ENCODE measurements at regions not wholly inside any gene's neighbourhood (a gene's known extent, or its start where the extent isn't known, plus 50 kb on each side); places are given as distances from the start of the nearest gene placed in this dataset.
A peak's percentile ranks its signal among the peaks of the same experiment; 100 is the strongest.

DNA sequence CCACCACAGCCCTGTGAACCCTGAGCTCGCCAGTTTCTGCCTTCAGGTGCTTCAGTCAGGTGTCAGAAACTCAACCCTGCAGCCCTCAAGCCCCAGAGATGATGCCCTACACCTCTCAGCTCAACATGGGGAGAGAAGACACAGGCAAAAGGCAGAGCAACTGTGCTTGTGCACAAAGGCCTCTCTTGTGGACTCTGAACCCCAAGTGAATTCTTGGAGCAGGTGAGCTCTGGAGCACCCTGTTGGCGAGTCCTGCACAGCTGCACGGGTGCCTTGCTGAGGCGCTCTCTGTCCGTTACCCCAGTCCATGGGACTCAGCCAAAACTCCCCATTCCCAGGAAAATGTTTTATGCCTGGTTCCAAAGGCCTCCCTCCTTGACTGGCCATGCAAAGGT, 197.0 kb downstream of the KLF13 start:
- no peaks in the 10 kb centered on the region for H3K4me1 Mint-ChIP-seq
- DNase-seq (ENCODE audit: low spot score in 2 of 2) (no peak), ATAC-seq (no peak)
- no peaks in the 10 kb centered on the region for H3K9me3 Mint-ChIP-seq
- H3K36me3 Mint-ChIP-seq = no peaks in the 10 kb centered on the region
- no peak overlapping the region for H3K27ac Mint-ChIP-seq
- H3K4me3 Mint-ChIP-seq = no peak overlapping the region

DNA sequence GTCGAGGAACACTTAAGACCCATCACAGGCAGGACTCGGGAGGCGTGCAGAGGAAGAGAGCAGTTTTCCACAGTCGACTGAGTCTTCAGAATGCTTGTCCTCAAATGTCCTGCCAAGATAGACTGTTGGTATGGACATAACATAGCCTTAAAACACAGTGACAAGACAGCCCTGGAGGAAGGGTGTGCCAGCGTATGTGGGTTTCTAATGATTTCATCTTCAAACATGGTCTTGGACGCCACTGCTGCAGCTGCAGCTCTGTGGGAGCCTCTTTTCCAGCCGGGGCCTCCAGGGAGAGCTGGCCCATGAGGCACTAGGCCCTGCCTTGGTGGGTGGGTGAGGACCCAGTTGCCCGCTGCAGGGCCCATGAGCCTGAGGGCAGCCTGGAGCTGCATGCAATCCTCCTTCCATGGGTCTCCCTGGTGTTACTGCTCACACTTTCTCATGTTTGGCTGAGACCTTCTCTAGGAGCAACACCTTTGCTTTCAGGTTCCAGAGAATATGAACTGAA, 198.6 kb downstream of the KLF13 start:
- H3K4me1 Mint-ChIP-seq = no peaks in the 10 kb centered on the region
- H3K36me3 Mint-ChIP-seq = no peaks in the 10 kb centered on the region
- ATAC-seq = no peak
- DNase-seq (ENCODE audit: low spot score in 2 of 2) = peak in 1 of 2 donors; percentile 33
- H3K9me3 Mint-ChIP-seq = no peaks in the 10 kb centered on the region
- no peak overlapping the region for H3K27ac Mint-ChIP-seq
- no peak overlapping the region for H3K4me3 Mint-ChIP-seq

DNA sequence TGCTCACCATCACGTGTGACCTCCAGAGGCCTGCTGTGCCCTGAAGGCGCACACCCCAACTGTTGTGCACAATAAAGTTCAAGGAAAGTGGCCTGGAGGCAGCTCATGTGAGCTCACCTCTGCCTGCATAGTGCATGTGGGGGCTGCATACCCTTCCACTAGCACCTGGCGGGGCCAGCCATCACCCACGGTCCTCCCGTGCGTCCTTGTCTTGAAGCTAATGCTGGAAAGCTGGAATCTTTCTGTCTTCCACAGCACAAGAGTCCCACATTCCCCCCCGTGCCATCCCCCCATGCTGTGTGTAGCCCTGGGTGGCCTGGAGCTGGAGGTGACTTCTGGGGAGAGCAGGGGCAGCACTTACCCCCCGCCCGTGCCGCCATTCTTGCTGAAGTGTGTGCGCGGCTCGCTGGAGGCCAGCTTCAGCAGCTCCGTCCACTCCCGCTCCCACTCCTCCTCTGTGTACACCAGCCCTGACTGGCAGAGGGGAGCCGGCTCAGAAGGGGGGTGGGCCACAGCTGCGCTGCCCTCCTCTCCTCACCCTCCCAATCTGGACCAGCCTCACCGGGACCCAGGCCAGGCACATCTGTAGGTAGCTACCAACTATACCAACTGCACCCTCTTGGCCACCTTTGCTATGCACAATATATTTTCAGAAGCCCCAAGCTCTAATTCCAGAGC, 199.5 kb downstream of the KLF13 start:
- Mint-ChIP-seq H3K9me3 (no peaks in the 10 kb centered on the region), H3K36me3 (no peaks in the 10 kb centered on the region), H3K4me3 (no peak overlapping the region), H3K4me1 (no peaks in the 10 kb centered on the region), H3K27ac (no peak overlapping the region)
- peak in 1 of 2 donors; percentile 33 for DNase-seq (ENCODE audit: low spot score in 2 of 2)
- ATAC-seq = no peak

DNA sequence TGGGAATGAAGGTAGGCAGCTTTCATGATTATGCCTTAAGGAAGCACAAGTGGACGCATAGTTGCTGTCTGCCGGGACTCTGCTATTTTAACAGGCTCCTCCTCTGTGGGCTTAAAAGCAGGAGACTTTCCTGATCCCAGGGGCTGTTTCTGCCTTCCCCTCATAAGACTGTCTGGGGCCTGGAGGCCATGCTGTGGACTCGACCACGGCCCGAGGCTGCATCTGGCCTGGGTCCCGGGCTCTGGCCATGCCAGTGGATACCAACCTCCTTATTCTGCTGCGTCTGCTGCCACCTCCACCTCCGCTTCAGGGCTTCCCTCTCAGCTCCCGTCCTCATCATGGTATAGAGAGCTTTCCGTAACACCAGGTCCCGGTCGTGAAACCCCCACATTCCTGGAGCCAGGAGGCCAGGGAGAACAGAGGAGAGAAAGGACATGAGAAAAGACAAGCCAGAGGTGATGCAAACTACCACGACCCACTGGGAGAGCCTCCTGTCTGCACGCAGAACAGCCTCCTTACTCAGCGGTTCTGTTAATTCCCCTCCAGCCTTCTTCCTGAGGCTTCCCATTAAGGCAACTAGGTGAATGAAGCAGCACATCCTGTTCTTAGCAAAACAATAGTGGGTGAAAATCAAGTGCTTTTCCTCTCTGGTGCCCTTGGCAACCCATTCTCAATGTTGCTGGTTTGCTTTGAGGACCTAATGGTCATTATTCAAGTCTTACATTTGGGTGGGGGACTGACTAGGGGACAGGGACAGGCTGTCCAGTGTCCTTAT, 200.5 kb downstream of the KLF13 start:
- Mint-ChIP-seq H3K9me3 (no peaks in the 10 kb centered on the region), H3K36me3 (no peaks in the 10 kb centered on the region), H3K4me3 (no peak overlapping the region), H3K27ac (no peak overlapping the region), H3K4me1 (no peaks in the 10 kb centered on the region)
- no peak for ATAC-seq
- peak in 1 of 2 donors; percentile 32 for DNase-seq (ENCODE audit: low spot score in 2 of 2)

DNA sequence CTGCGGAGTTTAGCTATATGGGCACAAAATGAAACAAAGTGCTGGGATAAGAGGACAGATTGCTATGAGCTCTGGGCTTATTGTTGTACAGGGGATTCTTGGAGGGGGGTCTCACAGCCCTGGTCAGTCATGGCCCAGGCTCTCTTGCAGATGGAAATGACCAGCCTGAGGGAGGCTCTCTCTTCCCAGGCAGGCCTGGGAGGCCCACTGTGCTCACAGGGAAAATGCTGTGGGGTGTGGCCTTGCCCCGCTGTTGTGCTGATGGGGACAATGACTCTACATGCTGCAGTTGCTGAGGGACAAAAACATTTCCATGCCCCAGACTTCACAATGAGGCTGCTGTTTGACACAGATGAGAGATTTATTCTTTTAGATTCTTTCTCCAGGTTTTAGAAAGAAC, 202.2 kb downstream of the KLF13 start:
- no peaks in the 10 kb centered on the region for H3K36me3 Mint-ChIP-seq
- no peak for ATAC-seq
- no peaks in the 10 kb centered on the region for H3K9me3 Mint-ChIP-seq

DNA sequence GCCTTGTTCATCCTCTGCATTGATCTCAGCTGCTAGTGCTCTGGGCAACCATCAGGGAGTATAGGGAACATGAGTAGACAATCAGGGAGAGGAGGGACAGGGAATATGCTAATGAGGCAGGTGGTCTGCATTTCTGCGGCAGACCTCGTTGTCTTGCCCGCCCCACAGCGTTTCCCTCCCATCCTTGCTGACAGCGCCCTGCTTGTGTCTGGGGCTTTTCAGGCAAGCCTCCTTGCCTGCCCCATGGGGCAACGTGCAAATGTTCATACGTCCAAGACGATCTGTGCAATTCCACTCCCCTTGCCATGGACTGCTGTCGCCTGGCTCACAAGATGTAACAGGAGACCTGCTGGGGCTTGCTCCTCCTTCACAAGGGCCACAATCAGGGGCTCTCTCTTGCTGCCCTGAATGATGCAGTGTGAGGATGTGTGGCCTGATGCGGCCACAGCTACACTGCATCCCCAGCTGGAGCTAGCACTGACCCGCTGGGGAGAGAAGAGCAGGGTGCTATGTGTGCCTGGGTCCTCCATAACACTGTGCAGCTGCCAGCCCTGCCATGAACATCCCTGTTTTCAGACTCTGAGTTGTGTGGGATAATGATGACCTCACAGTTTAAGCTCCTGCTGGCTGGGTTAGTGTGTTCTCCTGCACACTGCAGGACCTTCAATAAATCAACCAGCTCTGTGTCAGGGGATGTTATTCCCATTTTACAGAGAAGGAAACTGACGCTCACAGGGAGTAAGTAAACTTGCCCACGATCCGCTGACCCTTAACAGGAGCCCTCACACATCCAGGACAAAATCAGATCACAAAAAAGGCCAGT, 211.3 kb downstream of the KLF13 start:
- no peaks in the 10 kb centered on the region for H3K36me3 Mint-ChIP-seq
- H3K4me3 Mint-ChIP-seq = no peak overlapping the region
- no peak overlapping the region for H3K27ac Mint-ChIP-seq
- ATAC-seq = no peak
- no peaks in the 10 kb centered on the region for H3K4me1 Mint-ChIP-seq
- no peaks in the 10 kb centered on the region for H3K9me3 Mint-ChIP-seq
- peak in 1 of 2 donors; percentile 32 for DNase-seq (ENCODE audit: low spot score in 2 of 2)

More for the DNA sequence above, 202.2 kb downstream of the KLF13 start:
- Mint-ChIP-seq H3K4me1 (no peaks in the 10 kb centered on the region), H3K27ac (no peak overlapping the region), H3K4me3 (no peak overlapping the region)
- DNase-seq (ENCODE audit: low spot score in 2 of 2) = peak in 1 of 2 donors; percentile 30

DNA sequence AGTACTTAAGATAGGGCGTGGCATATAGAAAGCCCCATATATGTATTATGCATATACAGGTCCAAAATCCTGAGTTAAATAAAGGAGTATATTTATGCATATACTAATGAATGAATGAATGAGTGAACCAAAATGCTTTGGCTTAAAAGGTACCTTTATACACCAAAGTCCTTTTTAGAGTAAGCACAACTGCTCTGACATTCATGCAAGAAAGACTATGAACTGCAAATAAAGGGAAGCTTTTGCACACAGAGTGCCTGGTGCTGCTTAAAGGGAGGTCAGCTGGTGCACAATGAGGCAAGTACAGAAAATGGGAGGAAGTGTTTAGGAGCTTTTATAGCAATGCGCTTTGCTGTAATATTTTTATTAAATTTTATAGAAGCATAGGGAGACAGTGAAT, 214.0 kb downstream of the KLF13 start:
- Mint-ChIP-seq H3K4me3 (no peak overlapping the region), H3K27ac (no peak overlapping the region), H3K4me1 (no peaks in the 10 kb centered on the region), H3K36me3 (no peaks in the 10 kb centered on the region), H3K9me3 (no peaks in the 10 kb centered on the region)
- ATAC-seq (no peak), DNase-seq (ENCODE audit: low spot score in 2 of 2) (no peak)

DNA sequence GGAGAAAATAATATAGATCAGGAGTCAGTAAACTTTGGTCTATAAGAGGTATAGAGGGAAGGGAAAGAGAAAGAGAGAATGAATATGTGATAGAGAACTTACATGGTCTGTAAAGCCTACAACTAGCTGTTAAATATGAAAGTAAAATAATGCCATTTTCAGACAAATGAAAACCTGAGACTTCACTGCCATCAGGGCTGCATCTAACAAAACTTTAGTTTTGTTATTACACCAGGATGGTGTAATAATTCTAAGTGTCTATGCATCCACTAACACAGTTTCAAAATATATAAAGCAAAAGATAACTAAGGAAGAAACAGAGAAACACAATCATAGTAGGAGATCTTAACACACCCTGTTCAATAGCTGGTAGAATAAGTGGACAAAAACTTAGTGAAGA, 217.7 kb downstream of the KLF13 start:
- Mint-ChIP-seq H3K9me3 (no peaks in the 10 kb centered on the region), H3K27ac (no peak overlapping the region), H3K4me3 (no peak overlapping the region), H3K36me3 (no peaks in the 10 kb centered on the region), H3K4me1 (no peaks in the 10 kb centered on the region)
- no peak for ATAC-seq
- DNase-seq (ENCODE audit: low spot score in 2 of 2) = no peak

DNA sequence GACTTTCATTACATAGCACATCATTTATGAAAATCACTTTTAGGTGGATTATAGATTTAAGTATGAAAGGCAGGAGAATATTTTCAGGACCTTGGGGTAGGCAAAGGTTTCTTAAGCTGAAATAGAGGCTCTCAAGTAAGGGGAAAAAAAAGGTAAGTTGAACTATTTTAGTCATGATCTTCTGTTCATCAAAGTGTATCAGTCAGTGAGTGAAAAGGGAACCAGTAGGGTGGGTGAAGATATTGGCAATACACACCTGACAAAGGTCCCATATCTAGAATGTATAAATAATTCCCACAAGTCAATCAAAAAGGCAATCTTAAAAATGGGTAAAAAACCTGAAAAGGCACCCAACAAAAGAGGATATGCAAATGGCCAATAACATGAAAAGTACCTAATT, 218.6 kb downstream of the KLF13 start:
- Mint-ChIP-seq H3K9me3 (no peaks in the 10 kb centered on the region), H3K27ac (no peak overlapping the region), H3K4me1 (no peaks in the 10 kb centered on the region), H3K36me3 (no peaks in the 10 kb centered on the region), H3K4me3 (no peak overlapping the region)
- ATAC-seq (no peak), DNase-seq (ENCODE audit: low spot score in 2 of 2) (no peak)

DNA sequence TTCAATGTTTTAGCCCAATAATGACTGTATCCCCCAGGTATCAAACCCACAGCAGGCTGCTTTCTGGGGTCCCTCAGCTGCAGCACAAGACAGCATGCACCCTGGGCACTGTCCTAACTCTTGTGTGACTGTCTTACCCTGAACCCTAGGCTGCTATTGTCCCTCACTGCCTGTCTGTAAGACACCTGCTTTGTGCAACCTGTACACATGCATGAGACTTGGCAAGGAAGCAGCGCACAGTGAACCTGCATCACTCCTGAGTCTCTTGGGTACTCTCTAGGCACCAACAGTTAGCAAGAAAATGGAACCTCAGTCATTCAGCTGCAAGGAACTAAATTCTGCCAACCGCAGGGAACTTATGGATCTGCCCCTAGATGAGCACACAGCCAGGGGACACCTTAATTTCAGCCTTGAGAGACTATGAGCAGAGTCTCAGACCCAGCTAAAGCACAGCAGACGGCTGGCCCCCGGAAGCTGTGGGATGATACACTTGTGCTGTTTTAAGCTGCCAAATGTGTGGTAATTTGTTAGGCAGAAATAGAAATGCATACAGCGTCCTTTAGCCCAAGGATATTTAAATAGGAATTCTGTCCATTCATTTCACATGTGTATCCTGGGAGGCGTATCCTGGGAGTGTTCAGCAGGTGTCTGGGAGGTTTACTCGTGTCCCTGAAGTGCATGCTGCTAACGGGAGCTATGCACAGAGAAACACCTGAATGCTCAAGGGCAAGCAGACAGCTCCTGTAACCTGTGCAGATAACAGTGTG, 223.8 kb downstream of the KLF13 start:
- Mint-ChIP-seq H3K27ac (no peak overlapping the region), H3K4me1 (no peaks in the 10 kb centered on the region), H3K36me3 (no peaks in the 10 kb centered on the region), H3K4me3 (no peak overlapping the region), H3K9me3 (no peaks in the 10 kb centered on the region)
- DNase-seq (ENCODE audit: low spot score in 2 of 2) (peak in 1 of 2 donors; percentile 26), ATAC-seq (peak; percentile 17)

DNA sequence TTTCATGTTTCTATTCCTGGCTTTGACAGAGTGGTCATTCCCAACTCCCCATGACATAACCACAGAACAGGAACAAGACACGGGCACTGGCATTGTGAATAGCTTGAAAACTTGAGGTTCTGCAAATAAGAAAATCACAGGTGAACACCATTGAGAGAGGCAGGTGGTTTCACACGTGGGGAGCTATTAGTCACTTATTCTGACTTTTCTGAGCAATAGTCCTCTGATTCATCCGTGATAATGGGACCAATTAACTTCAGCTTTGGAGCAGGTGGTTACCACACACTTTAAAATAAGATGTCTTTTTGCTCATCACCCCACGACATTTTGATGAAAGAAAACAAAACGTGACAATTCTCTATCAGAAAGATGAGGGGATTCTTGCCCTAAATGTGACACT, 224.7 kb downstream of the KLF13 start:
- no peak overlapping the region for H3K4me3 Mint-ChIP-seq
- no peaks in the 10 kb centered on the region for H3K9me3 Mint-ChIP-seq
- H3K27ac Mint-ChIP-seq = no peak overlapping the region
- no peaks in the 10 kb centered on the region for H3K36me3 Mint-ChIP-seq
- ATAC-seq (peak; percentile 70), DNase-seq (ENCODE audit: low spot score in 2 of 2) (no peak)
- no peaks in the 10 kb centered on the region for H3K4me1 Mint-ChIP-seq

DNA sequence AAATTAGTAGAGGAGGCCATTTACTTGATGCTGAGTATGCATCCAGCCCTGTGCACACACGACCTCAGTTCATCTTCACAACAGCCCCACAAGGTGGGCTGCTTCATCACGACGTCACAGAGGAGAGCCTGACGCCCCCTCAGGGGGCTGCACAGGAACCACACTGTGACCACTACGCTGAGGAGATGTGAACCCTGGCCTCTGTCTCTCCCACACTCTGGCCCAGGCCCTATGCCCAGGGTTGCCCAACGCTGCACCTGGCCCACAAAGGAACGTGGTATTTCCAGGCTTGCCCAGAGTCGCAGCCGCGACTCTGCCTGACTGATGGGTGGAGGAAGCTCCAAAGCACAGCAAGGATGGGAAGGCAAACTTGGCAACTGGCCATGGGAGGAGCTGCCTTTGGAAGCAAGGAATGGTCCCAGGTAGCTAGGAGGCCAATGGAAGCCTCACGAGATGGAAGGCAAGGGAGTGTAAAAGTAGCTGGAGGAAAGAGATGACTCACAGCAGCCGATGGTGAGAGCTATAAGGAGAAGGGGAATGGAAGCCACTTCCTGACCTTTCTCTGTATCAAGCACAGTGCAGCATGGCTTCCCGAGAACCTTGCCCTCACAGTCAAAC, 226.0 kb downstream of the KLF13 start:
- Mint-ChIP-seq H3K4me3 (no peak overlapping the region), H3K36me3 (no peaks in the 10 kb centered on the region), H3K4me1 (no peaks in the 10 kb centered on the region), H3K27ac (no peak overlapping the region), H3K9me3 (no peaks in the 10 kb centered on the region)
- DNase-seq (ENCODE audit: low spot score in 2 of 2) (no peak), ATAC-seq (no peak)

DNA sequence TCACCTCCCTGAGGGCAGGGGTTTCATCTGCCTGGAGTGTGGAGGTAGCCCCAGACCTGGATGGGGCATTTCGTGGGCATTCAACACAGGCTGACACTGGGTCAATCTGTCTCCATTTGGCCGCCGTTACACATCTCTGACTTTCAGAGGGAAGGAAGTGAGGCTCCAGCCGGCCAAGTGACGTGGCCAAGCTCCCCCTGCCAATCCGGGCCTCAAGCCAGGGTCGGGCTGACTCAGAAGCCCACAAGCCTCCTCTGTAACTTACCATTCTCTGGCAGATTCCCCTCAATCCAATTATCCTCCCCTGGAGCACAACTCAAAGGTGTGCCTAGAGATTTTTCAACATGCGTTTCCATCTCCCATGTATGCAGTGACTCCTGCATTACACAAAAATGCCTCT, 227.6 kb downstream of the KLF13 start:
- Mint-ChIP-seq H3K4me1 (no peaks in the 10 kb centered on the region), H3K9me3 (no peaks in the 10 kb centered on the region), H3K36me3 (no peaks in the 10 kb centered on the region), H3K27ac (no peak overlapping the region), H3K4me3 (no peak overlapping the region)
- DNase-seq (ENCODE audit: low spot score in 2 of 2) (no peak), ATAC-seq (no peak)

DNA sequence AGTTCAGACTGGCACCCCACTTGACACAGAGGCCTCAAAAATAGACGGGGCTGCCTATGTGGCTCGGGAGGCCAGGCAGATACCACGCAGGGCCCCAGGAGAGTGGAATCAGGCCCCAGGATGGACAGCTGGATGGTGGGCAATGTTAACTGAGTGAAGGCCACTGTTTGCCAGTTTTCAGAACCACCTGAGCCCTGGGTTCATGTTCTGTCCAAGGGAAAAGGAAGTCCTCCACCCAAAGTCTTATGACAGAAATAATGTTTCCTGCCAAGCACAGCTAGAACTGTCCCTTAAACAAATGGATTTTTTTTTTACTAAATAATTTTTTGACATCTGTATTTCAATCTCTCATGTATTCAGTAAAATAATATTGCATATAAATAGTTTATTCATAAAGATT, 228.4 kb downstream of the KLF13 start:
- Mint-ChIP-seq H3K36me3 (no peaks in the 10 kb centered on the region), H3K4me1 (no peaks in the 10 kb centered on the region), H3K4me3 (no peak overlapping the region), H3K27ac (no peak overlapping the region), H3K9me3 (no peaks in the 10 kb centered on the region)
- ATAC-seq (no peak), DNase-seq (ENCODE audit: low spot score in 2 of 2) (no peak)

Measured in stimulated activated effector memory CD8-positive, alpha-beta T cell treated with anti-CD3 and anti-CD28 coated beads, Interleukin-12 subunit alpha, Interleukin-12 subunit beta, amount 100 ng/mL, for 72 hours (primary cell).